Stomach (tissue), 8 donors: ENCODE measurements at regions not wholly inside any gene's neighbourhood (a gene's known extent, or its start where the extent isn't known, plus 50 kb on each side); places are given as distances from the start of the nearest gene placed in this dataset.
A peak's percentile ranks its signal among the peaks of the same experiment; 100 is the strongest.

ENCODE experiments used
- DNase-seq, 2 donors: peaks; one replicate each; pipeline versions ENCODE4 v3.0.0 to v3.0.0-alpha.2; 2013 to 2019
- H3K27ac ChIP-seq, 5 donors: fragments of 200-600 bp in 4 of 5; sonication (generic) in 4 of 5; one replicate each; pipeline ENCODE4 v1.5.1; 2013 to 2019; ENCODE audit warnings: mild to moderate bottlenecking in 1 of 5, moderate library complexity in 1 of 5
- H3K27me3 ChIP-seq, 3 donors: fragments of 200-600 bp; sonication (generic); one replicate each; pipeline ENCODE4 v1.5.1; 2017 to 2019; ENCODE audit warnings: mixed run types in 1 of 3
- H3K36me3 ChIP-seq, 4 donors: fragments of 200-600 bp; sonication (generic); 1 replicate in 3 of 4; 2 replicates in 1 of 4; pipeline ENCODE4 v1.5.1; 2016 to 2019
- H3K4me1 ChIP-seq, 4 donors: fragments of 200-600 bp; sonication (generic); one replicate each; pipeline ENCODE4 v1.5.1; 2016 to 2019
- H3K4me3 ChIP-seq, 4 donors: fragments of 200-600 bp; sonication (generic) in 3 of 4; one replicate each; pipeline ENCODE4 v1.5.1; 2016 to 2019; ENCODE audit warnings: mild to moderate bottlenecking in 1 of 4
- H3K9me3 ChIP-seq, 4 donors: fragments of 200-600 bp; sonication (generic); one replicate each; pipeline ENCODE4 v1.5.1; 2016 to 2019
- CTCF ChIP-seq, 7 experiments: fragments of 450-650 bp in 4 of 7; fragments of 200-600 bp in 3 of 7; sonication (generic) in 3 of 7; IDR thresholded peaks; one replicate each; pipeline ENCODE4 v1.5.1; 2016 to 2019; ENCODE audit warnings: antibody characterized with exemption in 7 of 7, control low read depth in 2 of 7, mild to moderate bottlenecking in 1 of 7
- EP300 ChIP-seq: sonication (generic); formaldehyde crosslinking; IDR thresholded peaks from one replicate; pipeline ENCODE4 v1.6.1; 2017; ENCODE audit warnings: antibody characterized with exemption
- POLR2A ChIP-seq, 4 donors: fragments of 450-650 bp; IDR thresholded peaks; one replicate each; pipeline ENCODE4 v1.6.1; 2016; ENCODE audit warnings: antibody characterized with exemption in 4 of 4, control low read depth in 2 of 4, mild to moderate bottlenecking in 1 of 4, moderate library complexity in 1 of 4
- POLR2AphosphoS5 ChIP-seq, 3 donors: sonication (generic); formaldehyde crosslinking; IDR thresholded peaks; one replicate each; pipeline ENCODE4 v1.6.1; 2016; ENCODE audit warnings: antibody characterized with exemption in 3 of 3
- WGBS, 5 donors: extraction: QIAGEN DNeasy Blood & Tissue Kit in 3 of 5; methylation state at CpG; one replicate each; pipeline versions ENCODE4 v1.1.5 to v1.1.7; 2013 to 2018; 5-methylcytosine and 5-hydroxymethylcytosine counted together
- intact Hi-C: fragments of 100-400 bp; cut with DNase I; formaldehyde crosslinking; loops from one replicate; pipeline ENCODE4 v1.15.1; 2023; ENCODE audit warnings: low total_unique reads
- donor health status: healthy with polysubstance abuse.
- donor health status: Bipolar disorder and iron deficiency.
- donor health status: healthy.

GRCh38 chr4:188279184-188279583 is 139.9 kb downstream of the TRIML1 start:
- 93 to 98% (median 94%) methylated on average over 5 of the region's 5 CpGs for WGBS, 5 donors
- Histone ChIP-seq H3K4me1 (peaks cover 0 to 11% (median 6%) of the 10 kb centered on the region in 4 donors), H3K4me3 (no peak overlapping the region), H3K27ac (no peak overlapping the region), H3K36me3 (no peaks in the 10 kb centered on the region), H3K9me3 (no peaks in the 10 kb centered on the region), H3K27me3 (peaks cover 0 to 20% (median 14%) of the 10 kb centered on the region in 3 donors)
- intact Hi-C loops, result no loop called here
- DNase-seq, result no peak
- TF ChIP-seq CTCF (IDR thresholded peaks at IDR 0.05) (no peak), POLR2A (IDR thresholded peaks at IDR 0.05) (no peak), EP300 (no peak), POLR2AphosphoS5 (IDR thresholded peaks at IDR 0.05) (no peak)

- DNase-seq, result peak in 1 of 2 donors; percentile 51
- Histone ChIP-seq H3K36me3 (no peaks in the 10 kb centered on the region), H3K4me3 (peak overlapping the region; percentile 19 to 33 (median 27)), H3K27ac (no peak overlapping the region), H3K27me3 (peaks cover 0 to 20% (median 14%) of the 10 kb centered on the region in 3 donors), H3K9me3 (no peaks in the 10 kb centered on the region), H3K4me1 (peaks cover 0 to 11% (median 6%) of the 10 kb centered on the region in 4 donors)
- intact Hi-C loops, result no loop called here
- no peak for TF ChIP-seq EP300
- TF ChIP-seq POLR2AphosphoS5 (IDR thresholded peaks at IDR 0.05), result no peak
- TF ChIP-seq CTCF (IDR thresholded peaks at IDR 0.05), result no peak
- TF ChIP-seq POLR2A (IDR thresholded peaks at IDR 0.05), result no peak
- 12 to 26% (median 14%) methylated on average over 42 to 55 of the region's 55 CpGs for WGBS, 5 donors
These were observed 143.4 kb downstream of the TRIML1 start for GRCh38 chr4:188282471-188283232.

GRCh38 chr4:188287169-188287894 is 148.1 kb downstream of the TRIML1 start:
- DNase-seq, result no peak
- no peak overlapping the region for H3K4me3 ChIP-seq
- no peak overlapping the region for H3K27ac ChIP-seq
- peaks cover 0 to 8% (median 6%) of the 10 kb centered on the region in 4 donors for H3K4me1 ChIP-seq
- TF ChIP-seq POLR2A (IDR thresholded peaks at IDR 0.05) (no peak), CTCF (IDR thresholded peaks at IDR 0.05) (no peak), POLR2AphosphoS5 (IDR thresholded peaks at IDR 0.05) (no peak), EP300 (no peak)
- intact Hi-C loops, result no loop called here
- 88 to 94% (median 91%) methylated on average over 11 of the region's 11 CpGs for WGBS, 5 donors
- no peaks in the 10 kb centered on the region for H3K36me3 ChIP-seq
- no peaks in the 10 kb centered on the region for H3K9me3 ChIP-seq
- H3K27me3 ChIP-seq, result peaks cover 0 to 13% (median 7%) of the 10 kb centered on the region in 3 donors

- TF ChIP-seq POLR2AphosphoS5 (IDR thresholded peaks at IDR 0.05), result no peak
- TF ChIP-seq EP300, result no peak
- no peak for TF ChIP-seq POLR2A (IDR thresholded peaks at IDR 0.05)
- TF ChIP-seq CTCF (IDR thresholded peaks at IDR 0.05), result no peak
These were observed 150.4 kb downstream of the TRIML1 start for GRCh38 chr4:188289531-188290125.

More at GRCh38 chr4:188289531-188290125, 150.4 kb downstream of the TRIML1 start:
- Histone ChIP-seq H3K9me3 (no peaks in the 10 kb centered on the region), H3K4me1 (no peaks in the 10 kb centered on the region), H3K36me3 (no peaks in the 10 kb centered on the region), H3K27me3 (no peaks in the 10 kb centered on the region), H3K27ac (no peak overlapping the region), H3K4me3 (no peak overlapping the region)
- WGBS, 5 donors, result 77 to 90% (median 83%) methylated on average over 5 of the region's 5 CpGs
- no peak for DNase-seq
- intact Hi-C loops, result no loop called here
